ENCODE measurements at regions not wholly inside any gene's neighbourhood (a gene's known extent, or its start where the extent isn't known, plus 50 kb on each side); places are given as distances from the start of the nearest gene placed in this dataset.

DNA sequence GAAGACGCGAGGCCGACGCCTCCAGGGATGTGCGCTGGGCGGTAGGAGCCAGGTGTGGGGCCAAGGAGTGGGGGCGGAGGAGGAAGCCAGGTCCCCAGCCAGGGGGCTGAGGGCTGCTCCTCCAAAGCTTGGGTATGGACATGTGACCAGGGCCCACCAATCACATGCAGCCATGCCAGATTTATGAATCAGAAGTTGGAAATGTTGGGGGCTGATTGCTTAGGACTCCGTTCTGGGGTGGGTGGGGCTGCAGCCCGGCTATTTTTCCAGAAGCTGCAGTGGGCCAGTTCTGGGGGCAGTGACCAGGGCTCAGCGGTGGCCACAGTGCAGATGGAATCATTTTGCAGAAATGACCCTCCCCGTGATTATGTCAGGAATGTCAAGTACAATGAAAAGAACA, 96.0 kb downstream of the CEBPB start:
- DNase-seq: no peak

DNA sequence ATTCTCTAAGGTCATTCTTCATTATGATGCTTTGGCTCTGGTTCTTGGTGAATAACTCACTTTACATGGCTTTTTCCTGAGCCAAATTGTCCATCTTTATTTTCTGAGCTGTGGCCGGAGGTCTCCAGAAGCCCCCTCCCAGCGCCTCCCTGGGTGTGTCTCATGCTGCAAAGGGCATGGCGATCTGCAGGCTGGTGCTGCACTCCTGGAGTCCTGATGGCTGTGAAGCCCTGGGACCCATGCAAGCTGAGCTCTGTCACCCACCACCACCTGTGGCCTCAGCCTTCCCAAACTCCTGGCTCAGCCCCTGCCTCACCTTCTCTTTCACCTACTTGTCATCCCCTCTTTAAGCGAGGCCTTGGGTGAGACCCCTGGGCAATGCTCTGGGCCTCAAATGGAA, 96.9 kb downstream of the CEBPB start:
- no peak for DNase-seq

DNA sequence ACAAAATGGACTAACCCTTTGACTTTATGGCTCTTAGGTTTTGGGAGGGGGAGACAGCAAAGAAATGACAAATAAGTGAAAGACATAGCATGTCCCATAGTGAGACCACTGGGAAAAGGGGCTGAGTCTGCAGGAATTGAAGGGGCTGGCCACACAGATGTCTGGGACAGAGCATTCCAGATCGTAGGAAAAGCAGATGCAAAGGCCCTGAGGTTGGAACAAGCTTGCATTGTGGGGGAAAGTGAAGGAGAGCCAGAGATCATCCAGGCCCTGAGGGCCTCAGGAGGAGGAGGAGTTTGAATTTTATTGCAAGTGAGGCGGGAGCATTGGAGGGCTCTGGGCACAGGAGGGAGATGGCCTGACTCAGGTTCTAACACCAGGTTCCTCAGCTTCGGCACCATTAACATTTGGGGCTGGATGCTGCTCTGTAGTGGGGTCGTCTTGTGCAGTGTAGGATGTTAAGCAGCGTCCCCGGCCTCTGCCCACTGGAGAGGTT, 97.5 kb downstream of the CEBPB start:
- DNase-seq: no peak

DNA sequence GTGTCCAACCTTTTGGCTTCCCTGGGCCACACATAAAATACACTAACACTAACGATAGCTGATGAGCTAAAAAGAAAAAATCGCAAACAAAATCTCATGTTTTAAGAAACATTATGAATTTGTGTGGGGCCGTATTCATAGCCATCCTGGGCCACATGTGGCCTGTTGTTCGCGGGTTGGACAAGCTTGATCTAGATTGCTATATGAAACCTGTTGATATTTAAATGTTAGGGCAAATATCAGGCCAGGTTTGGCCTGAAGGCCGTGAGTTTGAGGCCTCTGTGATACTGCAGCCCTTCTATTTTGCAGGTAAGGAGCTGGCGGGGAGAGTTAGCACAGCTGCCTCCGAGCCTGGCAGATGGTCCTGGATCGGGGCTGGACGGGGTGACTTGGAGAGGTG, 99.0 kb downstream of the CEBPB start:
- DNase-seq: no peak

DNA sequence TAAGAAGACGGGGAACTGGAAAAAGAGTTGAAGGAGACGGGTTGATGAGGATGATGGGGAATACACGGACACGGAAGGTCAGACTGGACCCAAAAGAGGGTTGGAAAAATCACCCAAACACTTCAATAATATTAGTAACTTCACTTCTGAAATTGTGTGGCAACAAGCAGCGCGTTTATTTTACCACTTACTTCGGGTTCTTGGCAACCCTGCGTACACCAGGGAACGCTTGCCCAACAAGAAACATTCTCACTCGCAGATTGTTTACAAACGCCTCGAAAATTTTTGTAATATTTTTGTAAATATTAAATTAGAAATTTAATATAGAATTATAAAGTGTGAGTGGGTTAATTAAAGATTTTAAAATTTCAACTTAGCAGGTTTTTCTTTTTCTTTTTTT, 99.5 kb downstream of the CEBPB start:
- no peak for DNase-seq

DNA sequence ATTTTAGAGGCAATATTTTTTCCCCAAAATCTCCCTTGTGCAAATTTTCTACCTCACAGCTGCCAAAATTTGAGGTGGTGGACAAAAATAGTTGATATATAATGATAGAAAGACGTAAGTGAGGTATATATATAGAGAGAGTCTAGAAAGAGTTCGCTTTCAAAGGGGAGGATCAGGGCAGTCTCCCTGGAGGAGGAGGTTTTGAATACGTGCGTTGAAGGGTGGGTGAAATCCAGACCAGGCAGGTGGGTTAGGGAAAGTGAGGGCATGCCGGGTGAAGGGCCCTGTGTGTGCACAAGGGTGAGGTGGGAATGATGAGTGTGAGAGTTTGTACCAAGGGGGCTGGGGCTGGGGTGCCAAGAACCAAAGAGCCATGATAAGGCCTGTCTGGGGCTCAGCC, 100.2 kb downstream of the CEBPB start:
- no peak for DNase-seq

DNA sequence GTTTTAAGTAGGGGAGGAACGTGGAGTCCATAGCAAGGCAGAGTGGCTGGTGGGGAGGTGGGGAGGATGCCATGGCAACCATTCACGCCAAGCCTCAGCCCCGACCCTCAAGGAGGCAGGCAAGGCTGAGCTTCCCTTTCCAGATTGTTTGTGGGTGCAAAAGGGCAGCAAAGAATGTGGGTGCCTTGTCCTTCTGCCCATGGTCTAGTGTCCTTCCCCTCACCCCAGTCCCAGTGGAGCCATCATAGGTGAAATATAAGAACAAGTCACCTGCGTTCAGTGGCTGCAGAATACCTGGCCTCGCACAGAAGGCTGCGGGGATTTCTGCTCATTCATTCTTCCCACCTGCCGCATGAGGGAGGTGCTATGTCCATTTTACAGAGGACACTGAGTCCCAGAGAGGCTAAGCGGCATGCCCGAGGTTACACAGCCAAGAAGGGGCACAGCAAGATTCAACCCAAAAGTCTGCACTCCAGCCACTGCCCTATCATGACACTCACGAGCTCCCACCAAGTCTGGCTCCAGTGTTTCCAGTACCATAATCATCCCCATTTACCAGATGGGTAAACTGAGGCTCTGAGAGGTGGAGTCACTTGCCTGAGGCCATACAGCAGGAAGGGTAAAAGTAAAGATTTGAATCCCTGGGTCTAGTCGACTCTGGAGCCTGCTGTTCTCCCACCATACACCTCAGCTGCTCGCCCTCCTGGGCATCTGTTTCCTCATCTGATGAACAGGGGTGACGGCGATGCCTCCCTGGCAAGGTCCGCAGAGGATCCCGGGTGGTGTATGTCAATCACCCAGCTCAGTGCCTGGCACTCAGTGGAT, 100.8 kb downstream of the CEBPB start:
- DNase-seq: no peak

DNA sequence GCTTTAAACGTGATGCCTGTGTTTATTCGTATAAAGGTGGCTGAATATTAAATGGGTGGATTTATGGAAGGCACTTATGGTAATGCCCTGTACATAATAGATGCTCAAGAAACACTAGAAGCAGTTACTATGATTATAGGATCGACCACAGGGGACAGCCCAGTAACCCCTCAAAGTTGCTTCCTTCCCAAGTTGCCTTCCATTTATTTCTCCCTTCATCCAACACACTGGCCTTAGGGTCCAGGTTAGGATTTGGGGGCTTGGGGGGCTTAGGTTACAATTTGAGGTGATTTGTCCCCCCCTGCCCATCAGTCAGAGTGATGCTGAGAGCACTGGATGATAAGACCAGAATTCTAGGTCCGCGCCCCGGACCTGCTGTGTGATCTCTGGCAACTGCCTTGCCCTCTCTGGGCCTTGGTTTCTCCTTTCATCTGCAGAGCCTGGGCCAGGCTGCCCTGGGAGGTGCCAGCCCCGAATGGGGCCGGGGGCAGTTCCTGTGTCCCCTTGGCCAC, 101.5 kb downstream of the CEBPB start:
- no peak for DNase-seq

DNA sequence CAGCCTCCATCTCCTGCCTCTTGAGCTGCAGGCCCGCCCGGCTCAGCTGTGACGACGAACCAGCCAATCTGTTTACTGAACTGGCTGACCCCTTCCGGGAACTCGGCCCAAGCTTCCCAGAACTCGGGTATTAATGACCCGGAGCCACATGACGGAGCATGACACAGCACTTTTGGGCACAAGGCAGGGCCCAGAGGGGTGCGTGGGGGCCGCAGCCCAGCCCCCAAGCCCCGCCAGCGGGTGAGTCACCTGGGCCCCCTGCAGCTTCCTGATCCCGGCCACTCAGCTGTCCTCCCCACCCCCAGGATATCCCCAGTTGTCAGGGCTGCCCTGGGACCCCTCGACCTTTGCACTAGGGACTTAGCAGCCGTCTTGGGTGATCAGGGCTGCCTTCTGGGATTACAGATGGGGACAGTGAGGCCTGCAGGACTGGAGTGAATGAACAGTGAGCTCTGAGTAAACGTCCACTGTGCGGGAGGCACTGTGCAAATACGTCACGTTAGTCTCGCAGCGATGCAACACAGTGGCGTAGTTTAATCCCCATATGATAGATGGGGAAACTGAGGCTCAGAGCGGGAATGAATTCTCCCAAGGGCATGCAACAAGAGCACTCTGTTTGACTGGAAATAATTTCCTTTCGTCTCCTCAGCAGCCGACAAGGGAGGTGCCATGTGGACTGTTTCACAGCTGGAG, 102.1 kb downstream of the CEBPB start:
- peak; percentile 68 for DNase-seq

DNA sequence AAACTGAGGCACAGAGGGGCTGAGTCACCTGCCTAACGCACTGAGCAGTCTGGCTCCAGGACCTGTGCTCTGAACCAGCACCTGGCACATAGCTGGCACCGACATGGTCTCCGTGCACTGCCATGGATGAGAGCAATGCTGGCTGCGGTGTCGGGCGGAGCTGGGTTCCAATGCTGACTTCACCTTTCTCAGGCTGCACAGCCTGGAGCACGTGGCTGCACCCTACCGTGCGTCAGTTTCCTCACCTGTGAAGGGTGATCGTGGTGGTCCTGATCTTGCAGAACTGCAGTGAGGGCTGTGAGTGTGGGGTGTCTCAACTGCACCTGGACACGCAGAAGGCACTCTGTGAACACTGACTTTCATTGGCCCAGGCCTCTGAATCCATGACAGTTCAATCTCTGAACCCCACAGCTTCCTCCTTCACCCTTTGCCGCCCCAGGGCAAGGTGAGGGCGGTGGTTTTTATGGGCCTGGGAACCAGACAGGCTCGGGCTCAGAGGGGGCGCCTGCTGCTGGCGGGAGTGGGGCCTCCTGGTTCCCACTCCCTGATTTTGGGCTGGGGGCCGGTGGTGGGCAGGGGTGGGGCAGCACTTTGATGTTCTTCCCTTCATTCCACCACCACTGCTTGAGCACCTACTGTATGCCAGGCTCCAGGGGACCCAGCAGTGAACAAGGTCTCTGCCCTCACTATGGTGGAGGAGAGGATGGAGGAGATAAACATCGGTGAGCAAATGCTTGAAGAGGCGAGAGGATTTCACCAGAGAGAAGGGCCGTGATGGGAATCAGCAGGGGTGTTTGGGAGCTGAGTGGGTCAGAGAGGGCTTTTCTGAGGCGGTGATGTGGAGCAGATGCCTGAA, 102.9 kb downstream of the CEBPB start:
- DNase-seq: no peak

DNA sequence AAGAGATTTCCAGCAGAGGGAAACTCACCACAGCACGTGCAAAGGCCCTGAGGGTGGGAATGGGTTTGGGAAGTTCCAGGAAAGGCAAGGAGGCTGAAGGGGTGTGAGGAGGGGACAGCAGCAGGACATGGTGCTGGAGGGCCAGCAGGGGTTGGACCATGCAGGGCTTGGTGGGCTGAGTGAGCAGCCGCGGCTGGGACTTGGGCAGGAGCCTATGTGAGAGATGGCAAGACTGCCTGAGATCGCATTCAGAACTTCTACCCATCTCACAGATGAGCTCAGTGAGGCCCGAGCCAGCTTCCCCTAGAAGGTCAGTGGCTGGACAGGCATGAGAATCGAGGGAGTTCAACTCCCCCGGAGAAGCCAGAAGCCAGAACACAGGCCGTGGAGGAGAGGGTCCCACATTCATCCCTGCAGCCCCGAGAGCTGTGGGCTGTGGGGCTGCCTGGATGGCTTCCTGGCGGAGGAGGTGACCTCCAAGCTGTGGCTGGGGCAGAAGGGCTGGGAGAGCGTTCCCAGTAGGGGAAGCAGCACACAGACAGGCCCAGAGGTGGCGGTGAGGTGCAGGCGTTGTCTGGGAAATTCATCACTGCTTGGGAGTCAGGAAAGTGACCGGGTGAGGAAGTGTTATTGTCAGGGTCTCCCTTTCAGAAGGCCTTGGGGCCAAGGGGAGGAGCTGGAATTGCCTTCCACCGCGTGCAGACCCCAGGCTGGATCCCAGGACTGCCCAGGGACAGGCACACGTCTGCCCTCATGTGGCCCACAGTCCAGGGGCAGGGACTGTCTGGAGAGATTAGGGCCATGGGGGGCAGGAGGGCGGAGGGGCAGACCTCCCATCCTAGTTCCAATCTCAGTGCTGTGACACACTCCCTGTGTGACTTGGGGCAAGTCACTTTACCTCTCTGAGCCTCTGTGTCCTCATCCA, 103.8 kb downstream of the CEBPB start:
- no peak for DNase-seq

DNA sequence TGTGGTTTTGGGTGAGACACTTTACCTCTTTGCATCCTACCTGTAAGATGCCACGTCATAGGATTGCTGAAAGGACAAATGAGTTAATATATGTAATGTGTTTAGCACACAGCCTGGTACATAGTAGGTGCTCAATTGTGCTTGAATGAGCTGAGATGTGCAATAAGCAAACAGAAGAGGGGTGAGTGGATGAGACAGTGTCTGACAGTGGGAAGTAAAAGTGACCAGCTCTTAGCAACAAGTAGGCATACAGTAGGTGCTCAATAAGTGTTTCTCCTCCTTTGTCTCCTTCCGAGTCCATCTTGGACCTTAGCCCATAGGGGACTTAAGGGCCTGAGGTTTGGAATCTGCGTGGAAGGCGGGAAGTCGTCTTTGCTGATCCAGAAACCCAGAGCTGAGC, 104.7 kb downstream of the CEBPB start:
- no peak for DNase-seq

DNA sequence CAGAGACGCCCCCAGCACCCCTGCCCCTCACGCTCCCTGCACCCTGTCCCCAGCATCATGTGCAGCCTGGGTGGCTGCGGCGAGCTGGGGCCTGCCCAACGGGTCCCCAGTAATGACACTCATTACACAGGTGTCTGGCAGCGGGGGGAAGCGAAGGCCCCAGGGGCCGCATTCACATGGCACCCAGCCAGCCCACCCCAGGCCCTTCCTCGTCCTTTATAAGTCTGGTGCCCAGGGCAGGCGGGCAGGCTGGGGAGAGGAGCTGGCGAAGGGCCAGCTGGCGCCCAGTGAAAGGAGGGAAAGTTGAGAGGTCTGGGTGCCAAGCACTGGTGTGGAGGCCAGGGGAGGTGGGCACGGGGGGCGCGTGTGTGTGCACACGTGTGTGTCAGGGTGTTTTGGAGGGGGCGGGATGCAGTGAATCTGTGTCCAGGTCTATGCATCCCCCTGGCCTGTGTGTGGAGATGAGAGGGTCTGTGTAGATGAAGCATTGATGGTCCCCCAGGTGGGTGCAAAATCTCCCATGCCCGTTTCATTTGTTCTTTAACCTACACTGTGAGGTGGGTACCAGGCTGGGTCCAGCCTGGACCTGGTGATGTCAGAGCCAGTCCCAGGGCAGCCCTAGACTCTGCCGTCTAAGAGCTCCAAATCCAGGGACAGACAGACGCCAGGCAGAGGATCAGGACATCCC, 105.3 kb downstream of the CEBPB start:
- no peak for DNase-seq

DNA sequence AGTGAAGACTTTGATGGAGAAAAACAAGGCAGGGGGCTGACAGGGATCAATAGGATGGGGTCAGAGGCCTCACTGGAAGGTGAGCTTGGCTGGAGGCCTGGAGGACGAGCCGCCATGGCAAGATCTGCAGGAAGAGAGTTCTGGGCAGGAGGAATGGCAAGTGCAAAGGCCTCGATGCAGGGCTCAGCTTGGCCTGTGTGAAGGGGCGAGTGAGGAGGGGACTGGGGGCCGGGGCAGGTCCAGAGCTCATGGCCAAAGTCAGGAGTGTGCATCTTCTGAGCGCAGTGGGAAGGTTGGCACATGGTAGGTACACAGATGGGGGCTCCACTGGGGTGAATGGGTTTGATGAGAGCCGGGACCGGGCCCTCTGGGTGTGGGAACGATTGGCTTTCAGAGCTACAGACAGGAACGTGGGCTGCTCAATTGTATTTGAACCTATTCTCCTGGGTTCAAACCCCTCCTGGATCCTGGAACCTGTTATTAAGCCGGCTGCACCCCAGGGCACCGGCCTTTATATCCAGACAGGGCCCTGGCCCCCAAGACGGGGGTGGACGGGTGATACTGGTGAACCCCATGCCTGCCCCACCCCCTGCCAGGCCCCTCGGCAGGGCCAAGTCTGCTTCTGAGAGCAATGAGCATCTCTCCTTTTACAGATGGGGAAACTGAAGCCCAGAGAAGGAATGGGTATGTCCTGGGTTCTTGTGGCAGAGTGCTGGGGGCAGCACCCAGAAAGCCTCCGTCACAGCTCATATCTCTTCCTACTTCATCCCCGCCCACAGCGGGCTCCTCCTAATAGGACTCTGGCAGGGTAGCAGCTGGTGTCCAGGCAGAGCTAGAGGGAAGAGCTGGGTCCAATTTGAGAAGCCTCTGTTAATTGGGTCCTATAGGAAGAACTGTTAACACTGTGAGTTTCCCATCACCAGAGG, 106.1 kb downstream of the CEBPB start:
- no peak for DNase-seq

DNA sequence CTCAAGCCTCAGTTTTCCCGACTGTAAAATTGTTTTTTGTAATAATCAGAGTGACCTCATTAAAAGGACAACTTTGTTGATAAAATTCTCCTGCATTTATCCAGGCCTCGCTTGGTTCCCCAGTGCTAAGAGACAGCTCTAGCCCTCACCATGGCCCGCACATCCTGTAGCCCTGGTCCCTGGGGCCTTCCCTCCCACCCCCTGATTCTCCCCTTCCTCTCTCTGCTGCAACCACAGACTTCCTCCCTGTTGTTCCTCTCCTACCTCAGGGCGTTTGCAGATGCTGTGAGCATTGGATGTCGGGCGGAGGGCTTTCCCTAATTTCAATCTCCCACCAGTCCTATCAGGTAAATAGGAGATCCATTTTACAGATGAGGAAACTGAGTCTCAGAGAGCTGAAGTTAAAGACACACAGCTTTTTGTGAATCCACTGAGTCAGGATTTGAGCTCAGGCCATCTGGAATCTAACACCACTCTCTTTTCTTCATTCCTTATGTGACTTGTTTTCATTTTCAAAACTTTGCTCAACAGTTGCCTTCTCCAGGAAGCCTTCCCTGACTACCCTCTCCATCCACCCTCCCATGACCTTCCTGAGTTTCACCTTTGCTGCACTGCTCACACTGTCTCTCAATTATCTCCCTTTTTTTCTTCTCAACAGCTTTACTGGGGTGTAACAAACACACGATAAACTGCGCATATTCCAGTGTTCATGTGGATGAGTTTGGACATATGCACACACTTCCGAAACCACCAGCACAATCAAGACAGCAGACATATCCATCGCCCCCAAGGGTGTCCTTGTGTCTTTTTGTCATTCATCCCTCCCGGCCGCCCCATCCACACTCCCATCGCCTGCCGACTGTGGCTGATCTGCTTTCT, 107.1 kb downstream of the CEBPB start:
- no peak for DNase-seq

DNA sequence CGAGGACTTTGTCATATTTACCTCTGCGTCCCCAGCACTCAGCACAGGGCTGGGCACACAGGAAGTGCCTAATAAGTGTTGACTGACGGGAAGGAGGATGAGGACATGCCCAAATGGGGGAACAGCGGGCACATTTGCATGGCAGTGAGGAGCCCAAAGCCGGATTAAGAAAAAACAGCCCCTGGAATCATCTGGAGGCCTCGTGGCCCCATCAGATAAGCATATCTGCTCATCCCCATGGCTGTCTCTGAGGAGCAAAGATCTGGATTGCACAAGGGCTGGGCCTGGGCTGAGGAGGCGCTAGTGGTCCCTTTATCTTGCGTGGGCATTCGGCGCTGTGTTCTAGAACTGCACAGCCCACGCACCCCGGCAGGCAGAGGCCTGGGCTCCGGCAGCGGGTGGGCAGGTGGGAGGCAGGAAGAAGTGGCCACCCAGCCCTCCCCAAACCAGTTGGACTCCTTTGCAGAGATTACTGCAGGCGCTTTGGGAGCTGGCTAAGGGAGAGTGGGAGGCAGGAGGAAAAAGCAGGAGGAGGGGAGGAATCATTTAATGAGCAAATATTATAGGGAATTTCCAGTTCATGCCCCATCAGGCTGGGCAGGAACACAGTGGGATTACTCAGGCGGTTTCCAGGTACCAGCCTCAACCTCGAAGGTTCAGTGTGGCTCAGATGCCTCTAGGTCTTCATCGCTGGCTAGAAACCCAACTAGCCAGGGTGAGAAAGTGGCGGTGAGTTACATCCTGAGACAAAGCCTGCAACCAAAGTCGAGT, 108.1 kb downstream of the CEBPB start:
- no peak for DNase-seq

DNA sequence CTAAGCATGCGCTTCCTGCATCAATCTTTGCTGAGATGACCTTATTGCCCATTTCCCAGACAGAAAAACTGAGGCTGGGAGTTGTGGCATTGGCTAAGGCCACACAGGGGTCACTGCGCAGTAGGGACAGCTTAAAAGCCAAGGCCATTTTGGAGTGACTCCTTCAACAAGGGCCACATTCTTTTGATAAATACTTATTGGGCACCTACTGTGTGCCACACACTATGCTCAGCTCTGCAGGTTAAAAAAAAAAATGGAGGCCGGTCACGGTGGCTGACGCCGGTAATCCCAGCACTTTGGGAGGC, 108.6 kb downstream of the CEBPB start:
- DNase-seq: no peak

DNA sequence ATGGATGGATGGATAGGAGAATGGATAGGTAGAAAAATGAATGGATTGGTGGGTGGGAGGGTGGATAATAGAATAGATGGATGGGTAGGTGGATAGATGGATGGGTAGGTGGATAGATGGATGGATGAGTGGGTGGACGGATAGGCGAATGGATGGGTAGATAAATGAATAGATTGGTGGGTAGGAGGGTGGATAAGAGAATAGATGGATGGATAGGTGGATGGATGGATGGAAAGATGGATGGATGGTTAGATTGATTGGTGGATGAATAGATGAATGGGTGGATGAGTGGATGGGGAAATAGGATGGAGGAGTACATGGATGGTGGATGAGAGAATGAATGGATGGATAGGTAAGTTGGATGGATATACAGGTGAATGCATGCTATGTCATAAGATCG, 110.5 kb downstream of the CEBPB start:
- DNase-seq: no peak

DNA sequence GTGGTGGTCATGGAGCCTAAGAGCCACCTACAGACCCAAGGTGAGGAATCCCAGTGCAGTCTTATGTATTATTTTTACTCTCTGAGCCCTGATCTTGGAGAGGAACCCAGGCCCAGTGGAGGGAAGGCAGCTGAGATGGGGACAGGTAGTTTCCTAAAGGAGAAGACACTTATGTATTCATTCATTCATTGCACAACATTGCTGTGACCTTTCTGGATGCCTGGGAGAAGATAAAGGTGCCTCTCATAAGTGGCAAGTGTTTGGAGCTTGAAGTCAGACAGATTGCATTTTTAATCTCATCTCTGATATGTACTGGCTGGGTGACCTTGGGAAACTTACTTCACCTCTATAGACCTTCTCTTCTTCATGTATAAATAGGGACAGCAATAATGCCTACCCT, 111.1 kb downstream of the CEBPB start:
- DNase-seq: no peak

Data from midbrain (tissue), 1 donor.